Upper lobe of left lung (tissue), 4 donors: ENCODE measurements at regions not wholly inside any gene's neighbourhood (a gene's known extent, or its start where the extent isn't known, plus 50 kb on each side); places are given as distances from the start of the nearest gene placed in this dataset.

Source experiments
- EP300 ChIP-seq, 4 donors: sonication (generic); formaldehyde crosslinking; IDR thresholded peaks; one replicate each; pipeline ENCODE4 v1.5.1; 2017; ENCODE audit warnings: antibody characterized with exemption in 4 of 4, control low read depth in 2 of 4
- TF ChIP-seq, protein P1 (sequence below), 6 experiments: fragments of 450-650 bp in 4 of 6; fragments of 200-600 bp in 2 of 6; sonication (generic) in 2 of 6; IDR thresholded peaks; one replicate each; pipeline ENCODE4 v1.5.1; 2016 to 2019; ENCODE audit warnings: antibody characterized with exemption in 6 of 6

DNA sequence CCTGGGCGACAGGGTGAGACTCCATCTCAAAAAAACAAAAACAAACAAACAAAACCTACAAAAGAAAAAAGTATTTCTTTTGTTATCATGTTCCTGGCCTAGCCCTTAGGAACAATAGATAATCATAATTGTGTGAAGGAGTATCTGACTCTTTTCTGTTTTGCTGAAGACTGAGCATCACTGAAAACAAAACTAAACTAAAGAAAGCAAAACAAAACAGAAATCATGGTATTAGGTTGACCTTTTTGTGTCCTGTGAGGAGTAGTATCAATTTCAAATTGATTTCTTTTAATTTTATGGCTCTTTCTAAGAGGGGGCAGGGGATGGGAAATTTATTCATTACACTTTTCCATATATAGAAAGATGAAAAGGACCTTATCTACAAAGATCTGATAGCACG is 246.0 kb downstream of the YTHDC2 start:
- TF ChIP-seq EP300 (IDR thresholded peaks at IDR 0.05), result no peak
- TF ChIP-seq, protein P1, sequence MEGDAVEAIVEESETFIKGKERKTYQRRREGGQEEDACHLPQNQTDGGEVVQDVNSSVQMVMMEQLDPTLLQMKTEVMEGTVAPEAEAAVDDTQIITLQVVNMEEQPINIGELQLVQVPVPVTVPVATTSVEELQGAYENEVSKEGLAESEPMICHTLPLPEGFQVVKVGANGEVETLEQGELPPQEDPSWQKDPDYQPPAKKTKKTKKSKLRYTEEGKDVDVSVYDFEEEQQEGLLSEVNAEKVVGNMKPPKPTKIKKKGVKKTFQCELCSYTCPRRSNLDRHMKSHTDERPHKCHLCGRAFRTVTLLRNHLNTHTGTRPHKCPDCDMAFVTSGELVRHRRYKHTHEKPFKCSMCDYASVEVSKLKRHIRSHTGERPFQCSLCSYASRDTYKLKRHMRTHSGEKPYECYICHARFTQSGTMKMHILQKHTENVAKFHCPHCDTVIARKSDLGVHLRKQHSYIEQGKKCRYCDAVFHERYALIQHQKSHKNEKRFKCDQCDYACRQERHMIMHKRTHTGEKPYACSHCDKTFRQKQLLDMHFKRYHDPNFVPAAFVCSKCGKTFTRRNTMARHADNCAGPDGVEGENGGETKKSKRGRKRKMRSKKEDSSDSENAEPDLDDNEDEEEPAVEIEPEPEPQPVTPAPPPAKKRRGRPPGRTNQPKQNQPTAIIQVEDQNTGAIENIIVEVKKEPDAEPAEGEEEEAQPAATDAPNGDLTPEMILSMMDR (IDR thresholded peaks at IDR 0.05), result no peak
